ENCODE measurements at regions not wholly inside any gene's neighbourhood (a gene's known extent, or its start where the extent isn't known, plus 50 kb on each side); places are given as distances from the start of the nearest gene placed in this dataset.

DNA sequence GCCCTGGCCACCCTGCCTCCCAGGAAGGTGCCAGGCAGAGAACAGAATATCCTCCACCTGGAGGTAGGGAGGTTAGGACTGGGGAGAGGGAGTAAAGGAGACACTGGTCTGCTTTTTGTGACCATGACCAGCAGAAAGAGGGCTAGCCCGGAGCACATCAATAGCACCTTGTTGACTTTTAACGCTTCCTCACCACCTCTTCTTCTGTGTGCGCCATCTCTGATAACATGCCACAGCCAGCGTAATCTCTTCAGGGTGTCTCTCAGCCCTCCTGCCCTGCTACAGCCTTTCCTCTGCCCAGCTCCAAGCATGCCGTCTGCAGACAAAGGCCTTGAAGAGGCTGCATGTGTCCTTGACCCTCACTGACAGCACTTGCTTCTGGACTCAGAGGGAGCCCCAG, 50.9 kb upstream of the GJA5 start:
- DNase-seq, result no peak

- DNase-seq, result no peak
Observed at GRCh38 chr1:147811751-147812150, 51.3 kb upstream of the GJA5 start.

- no peak for DNase-seq
Observed at GRCh38 chr1:147812799-147813198, 52.4 kb upstream of the GJA5 start.

DNA sequence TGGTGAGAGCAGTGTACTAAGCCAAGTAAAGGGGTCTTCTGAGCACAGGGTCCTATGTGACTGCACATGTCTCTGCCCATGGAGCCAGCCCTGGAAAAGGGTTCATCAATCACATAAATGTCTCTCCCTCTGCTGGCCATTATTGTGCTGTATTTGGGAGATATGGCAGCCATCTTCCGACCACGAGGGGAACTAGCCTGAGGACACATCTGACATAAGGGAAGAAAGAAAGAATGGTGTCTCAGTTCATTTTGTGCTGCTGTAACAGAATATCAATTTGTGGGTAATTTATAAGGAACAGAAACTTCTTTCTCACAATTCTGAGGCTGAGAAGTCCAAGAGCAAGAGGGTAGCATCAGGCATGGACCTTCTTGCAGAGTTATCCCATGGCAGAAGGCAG, 55.1 kb upstream of the GJA5 start:
- DNase-seq, result no peak

DNA sequence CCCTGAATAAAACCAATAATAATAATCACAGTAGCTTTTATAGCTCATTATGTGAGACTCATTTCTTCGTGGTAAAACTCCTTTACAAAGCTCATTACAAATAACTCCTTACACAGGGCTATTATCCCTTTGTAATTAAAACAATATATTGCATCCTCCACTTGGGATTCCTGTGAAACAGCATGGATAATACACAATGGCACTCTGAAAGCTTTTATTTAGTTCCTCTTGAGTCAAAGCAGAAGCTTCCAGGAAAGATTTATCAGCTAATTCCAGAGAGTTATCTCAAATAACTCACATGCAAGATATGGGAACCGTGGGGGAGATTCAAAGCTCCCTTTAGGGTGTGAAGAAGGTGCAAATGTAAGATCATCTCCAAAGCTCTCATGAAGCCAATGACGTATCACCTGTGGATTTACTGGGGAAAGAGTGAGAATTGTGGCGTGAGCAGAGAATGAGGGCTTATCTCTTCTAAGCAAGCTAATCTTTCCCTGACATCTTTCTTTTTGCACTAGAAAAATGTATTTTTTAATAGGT, 60.4 kb upstream of the GJA5 start:
- DNase-seq, result no peak

- no peak for DNase-seq
Observed at GRCh38 chr1:147821883-147822282, 61.5 kb upstream of the GJA5 start.

DNA sequence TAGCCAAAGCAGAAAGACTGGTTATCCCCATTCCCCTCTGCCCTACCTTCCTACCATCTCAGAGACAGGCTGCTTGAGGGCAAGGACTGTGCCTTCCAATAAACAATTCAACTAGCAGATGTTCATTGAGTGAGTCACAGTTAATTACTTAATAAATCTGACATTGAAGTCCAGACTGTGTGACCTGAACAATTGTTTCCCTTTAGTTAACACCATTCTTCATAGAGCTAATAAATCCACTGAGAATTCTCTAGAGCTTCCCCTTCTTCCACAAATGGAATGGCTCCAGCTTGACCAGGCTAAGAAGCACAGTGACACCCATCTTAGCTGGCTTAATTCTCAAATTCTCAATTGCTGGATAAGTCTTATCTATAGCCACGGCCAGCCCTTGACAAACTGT, 61.9 kb upstream of the GJA5 start:
- no peak for DNase-seq

GRCh38 chr1:147824001-147824400, 63.6 kb upstream of the GJA5 start:
- no peak for DNase-seq

- DNase-seq, result no peak
Observed at GRCh38 chr1:147824798-147825197, 64.4 kb upstream of the GJA5 start.

- DNase-seq, result no peak
Observed at GRCh38 chr1:147825586-147825985, 65.2 kb upstream of the GJA5 start.

- DNase-seq, result no peak
Observed at GRCh38 chr1:147826259-147826658, 65.9 kb upstream of the GJA5 start.

DNA sequence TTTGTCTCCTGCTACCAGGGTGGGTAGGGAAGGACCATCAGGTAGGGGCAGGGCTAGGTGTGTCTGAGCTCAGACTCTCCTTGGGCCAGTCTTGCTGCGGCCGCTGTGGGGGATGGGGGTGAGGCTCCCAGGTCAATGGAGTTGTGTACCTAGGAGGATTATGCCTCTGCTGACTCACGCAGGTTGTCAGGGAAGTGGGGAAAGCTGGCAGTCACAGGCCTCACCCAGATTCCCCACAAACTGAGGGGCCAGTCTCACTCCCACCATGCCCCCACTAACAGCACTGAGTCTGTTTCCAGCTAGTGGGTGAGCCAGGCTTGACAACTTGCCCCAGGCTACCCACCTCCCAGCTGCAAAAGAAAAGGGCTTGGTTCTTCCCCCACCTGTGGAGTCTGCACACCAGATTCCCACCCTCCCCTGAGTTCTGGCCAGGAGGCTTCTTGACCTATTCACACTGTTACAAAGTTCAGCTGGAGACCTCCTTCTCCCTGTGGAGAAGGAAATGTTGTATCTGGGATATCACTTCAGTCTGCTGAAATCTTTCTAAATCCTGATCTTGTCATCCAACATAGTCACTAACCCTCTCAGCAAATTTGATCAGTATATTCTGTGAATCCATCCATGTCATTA, 69.2 kb upstream of the GJA8 start:
- no peak for DNase-seq

DNA sequence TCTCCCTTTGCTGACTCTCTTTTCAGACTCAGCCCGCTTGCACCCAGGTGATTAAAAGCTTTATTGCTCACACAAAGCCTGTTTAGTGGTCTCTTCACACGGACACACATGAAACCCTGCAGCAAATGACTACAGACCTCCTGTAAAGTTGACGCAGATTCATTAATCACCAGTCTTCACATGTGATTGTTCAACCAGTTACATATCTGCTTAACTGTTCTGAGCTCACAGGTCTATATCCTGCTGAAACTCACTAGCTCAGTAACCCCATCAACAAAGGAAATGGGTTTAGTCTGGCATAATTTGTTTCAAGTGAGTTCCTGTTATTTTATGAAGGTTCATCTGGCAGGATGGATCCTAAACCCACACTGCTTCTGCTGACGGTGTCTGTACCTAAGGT, 68.4 kb upstream of the GJA8 start:
- no peak for DNase-seq

DNA sequence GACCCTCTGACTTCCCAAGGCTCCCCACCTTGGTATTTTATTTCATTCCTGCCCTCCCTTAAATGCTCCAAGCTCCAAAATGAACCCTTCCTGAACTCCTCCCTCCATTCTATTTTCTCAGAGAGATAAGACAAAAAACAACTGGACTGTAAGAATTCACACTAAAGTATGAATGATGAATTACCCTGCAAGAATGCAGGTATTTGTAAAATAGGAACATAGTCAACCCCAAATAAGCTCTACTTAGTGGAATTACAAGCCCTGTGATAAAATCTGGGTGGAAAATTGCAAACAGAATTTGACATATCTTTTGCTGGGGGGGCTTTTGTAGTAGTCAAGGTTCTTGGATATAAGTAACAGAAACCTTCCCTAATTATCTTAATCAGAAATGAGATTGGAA, 67.8 kb upstream of the GJA8 start:
- no peak for DNase-seq

GRCh38 chr1:147837129-147837963, 65.2 kb upstream of the GJA8 start:
- DNase-seq, result no peak

GRCh38 chr1:147837964-147838292, 64.7 kb upstream of the GJA8 start:
- DNase-seq, result peak; percentile 72 to 77

- DNase-seq, result no peak
Observed at GRCh38 chr1:147840909-147841308, 61.7 kb upstream of the GJA8 start.

- no peak for DNase-seq
Observed at GRCh38 chr1:147842578-147842977, 60.0 kb upstream of the GJA8 start.

DNA sequence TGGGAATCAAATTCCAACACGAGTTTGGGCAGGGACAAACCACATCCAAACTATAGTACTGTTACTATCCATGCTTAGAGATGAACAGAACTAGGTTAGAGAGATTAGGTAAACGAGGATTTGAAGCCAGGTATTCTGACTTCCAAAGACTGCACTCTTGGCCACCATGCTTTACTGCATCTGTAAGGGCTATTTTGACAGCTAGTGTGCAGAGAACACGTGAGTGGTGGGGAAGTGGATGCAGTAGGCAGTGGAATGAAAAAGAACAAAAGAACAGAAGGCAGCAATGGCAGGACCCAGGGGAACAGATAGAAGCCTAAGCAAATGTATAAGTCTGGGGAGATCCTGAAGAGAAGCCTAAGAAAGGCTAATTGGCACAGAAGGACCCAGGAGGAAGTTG, 59.1 kb upstream of the GJA8 start:
- peak; percentile 27 to 30 for DNase-seq

DNA sequence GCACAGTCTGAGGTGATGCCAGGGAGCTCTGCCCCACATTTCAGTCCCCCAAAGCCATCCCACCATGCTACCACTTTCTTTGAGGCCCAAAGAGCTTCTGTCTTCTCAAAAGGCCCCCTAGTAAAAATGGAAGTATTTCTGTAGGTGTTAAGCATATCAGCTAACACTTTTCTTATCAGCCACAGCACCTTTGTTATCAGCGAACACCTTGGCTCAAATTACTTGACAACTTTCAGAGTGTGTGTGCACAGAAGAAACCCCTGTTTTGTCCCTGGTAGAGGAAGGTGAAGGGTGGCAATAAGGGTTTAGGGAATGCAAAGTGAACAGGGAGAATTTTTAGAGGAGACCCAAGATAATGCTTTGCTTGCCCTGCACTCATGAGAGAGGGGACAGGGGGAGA, 54.8 kb upstream of the GJA8 start:
- no peak for DNase-seq

DNA sequence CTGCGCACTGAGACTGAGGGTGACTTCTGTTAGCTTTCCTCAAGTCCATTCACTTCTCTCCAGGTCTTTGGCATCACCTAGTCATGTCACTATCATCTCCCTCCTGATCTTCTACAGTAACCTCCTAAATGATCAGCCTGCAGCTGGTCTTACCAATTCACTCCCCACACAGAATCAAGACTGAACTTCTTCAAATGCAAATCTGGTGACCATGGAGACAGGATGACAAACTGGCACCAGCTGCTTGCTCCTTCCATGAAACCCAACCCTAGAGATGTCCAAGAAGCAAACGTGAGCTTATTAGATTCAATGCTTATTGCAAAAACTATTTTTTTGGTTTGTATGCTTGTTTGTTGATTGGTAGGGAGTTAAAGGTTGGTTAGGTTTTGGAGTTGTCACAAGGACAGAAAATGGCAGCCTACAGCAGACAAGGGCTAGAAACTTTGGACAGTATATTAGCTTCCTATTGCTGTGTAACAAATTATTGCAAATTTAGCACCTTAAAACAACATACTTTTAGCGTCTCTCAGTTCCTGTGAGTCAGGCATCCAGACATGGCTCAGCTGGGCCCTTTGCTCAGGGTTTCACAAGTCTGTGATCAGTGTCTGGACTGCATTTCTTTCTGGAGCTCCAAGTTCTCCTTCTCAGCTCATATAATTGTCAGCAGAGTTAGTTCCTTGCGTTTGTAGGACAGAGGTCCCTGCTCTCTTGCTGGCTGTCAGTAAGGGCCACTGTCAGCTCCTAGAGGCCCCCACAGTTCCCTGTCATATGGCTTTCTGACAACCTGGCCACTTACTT, 53.3 kb upstream of the GJA8 start:
- DNase-seq, result peak in 1 of 2 experiments; percentile 20

DNA sequence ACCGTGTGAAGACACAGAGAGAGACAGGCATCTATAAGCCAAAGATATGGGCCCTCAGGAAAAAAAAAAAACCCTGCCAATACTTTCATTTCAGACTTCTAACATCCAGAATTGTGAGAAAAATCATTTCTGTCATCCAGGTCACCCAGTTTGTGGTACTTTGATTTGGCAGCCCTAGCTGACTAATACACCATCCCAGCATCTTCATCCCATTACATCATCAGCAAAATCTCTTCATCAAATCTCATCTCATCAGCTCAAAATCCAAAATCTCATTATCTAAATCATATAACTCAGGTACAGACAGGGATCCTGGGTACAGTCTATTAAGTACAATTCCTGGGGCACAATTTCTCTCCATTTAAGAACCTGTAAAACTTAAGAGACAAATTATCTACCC, 51.9 kb upstream of the GJA8 start:
- no peak for DNase-seq

DNA sequence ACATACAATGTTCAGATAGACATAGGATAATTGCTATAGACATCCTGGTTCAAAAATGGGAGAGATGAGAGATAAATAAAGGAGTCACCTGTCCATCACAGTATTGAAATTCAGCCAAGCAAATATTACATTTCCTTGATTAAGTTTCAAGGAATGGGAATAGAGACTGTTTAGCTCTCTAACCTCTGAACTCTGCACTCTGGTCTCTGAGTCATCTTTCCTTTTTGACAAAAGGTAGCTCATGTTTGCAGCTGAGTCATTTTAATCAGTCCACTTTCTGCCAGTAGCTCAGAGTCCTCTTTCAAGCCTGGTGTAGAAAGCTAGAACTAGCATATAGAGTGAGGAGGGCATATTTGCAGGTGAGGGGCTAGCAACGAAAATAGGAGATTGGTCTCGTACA, 51.4 kb upstream of the GJA8 start:
- DNase-seq, result no peak

- no peak for DNase-seq
Observed at GRCh38 chr1:147852706-147853225, 49.8 kb upstream of the GJA8 start.

All from NCI-H187 (cell line).